ENCODE measurements at regions not wholly inside any gene's neighbourhood (a gene's known extent, or its start where the extent isn't known, plus 50 kb on each side); places are given as distances from the start of the nearest gene placed in this dataset.
"Not testable (repeated sequence)": the region's sequence is repeated elsewhere in the genome, so short reads cannot be mapped to it uniquely, and the experiment has no call there.

DNA sequence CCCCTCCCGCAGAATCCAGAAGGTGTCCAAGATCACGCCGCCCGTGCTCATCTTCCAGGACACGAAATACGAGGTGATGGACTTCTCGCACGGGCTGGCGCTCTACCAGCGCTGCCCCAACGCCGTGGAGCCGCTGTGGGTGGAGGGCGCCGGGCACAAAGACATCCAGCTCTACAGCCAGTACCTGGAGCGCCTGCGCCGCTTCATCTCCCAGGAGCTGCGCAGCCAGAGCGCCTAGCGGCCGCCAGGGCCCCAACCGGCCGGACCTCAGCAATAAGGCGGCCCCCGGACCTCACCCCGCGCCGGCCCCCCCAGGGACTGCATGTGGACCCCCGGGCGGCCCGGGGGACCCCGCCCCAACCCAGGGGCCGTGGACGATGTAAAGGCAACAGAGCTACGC, 50.5 kb upstream of the TP53TG3D start:
- POLR2A ChIA-PET; H3K9me3 Mint-ChIP-seq; H3K4me1 Mint-ChIP-seq; H3K36me3 ChIP-seq (ENCODE audit: control insufficient read depth in 2 of 3, insufficient read depth in 3 of 3, low read length in 3 of 3); H3K27ac Mint-ChIP-seq; H3K9me3 ChIP-seq (ENCODE audit: control insufficient read depth in 2 of 3, low read length in 3 of 3); intact Hi-C loops (cut with micrococcal nuclease); H3K27me3 Mint-ChIP-seq; ATAC-seq; H3K36me3 Mint-ChIP-seq; H3K27ac ChIP-seq (ENCODE audit: low read depth, low read length); H3K4me1 ChIP-seq (ENCODE audit: control insufficient read depth in 2 of 2, insufficient read depth in 2 of 2, low read length in 2 of 2); H3K27me3 ChIP-seq (ENCODE audit: control insufficient read depth in 2 of 2, insufficient read depth in 2 of 2, low read length in 2 of 2); DNase-seq; H3K4me3 ChIP-seq (ENCODE audit: low read length); H3K4me3 Mint-ChIP-seq; CTCF ChIA-PET: not testable (repeated sequence)
